HL-60 (cell line): ENCODE measurements at regions not wholly inside any gene's neighbourhood (a gene's known extent, or its start where the extent isn't known, plus 50 kb on each side); places are given as distances from the start of the nearest gene placed in this dataset.

Experiments
- DNase-seq, 2 experiments: peaks; one replicate each; pipeline ENCODE4 v3.0.0-alpha.2; 2010 to 2020; ENCODE audit warnings: low read depth in 1 of 2, low spot score in 1 of 2
- H3K27ac ChIP-seq: fragments of 250-450 bp; sonication (Bioruptor Pico); replicated peaks from 2 replicates; pipeline ENCODE4 v1.5.1; 2020; ENCODE audit warnings: mild to moderate bottlenecking, moderate library complexity
- H3K27me3 ChIP-seq: fragments of 250-450 bp; sonication (Bioruptor Pico); 2 replicates; pipeline ENCODE4 v1.5.1; 2021; ENCODE audit warnings: mild to moderate bottlenecking, moderate library complexity; ENCODE audit not compliant: insufficient read depth, poor library complexity, severe bottlenecking
- H3K4me3 ChIP-seq: replicated peaks from 2 replicates; pipeline ENCODE4 v1.5.1; 2011; ENCODE audit warnings: mild to moderate bottlenecking, control low read depth, low read length; ENCODE audit not compliant: insufficient read depth
- CTCF ChIP-seq: IDR thresholded peaks from one replicate; pipeline ENCODE4 v1.5.1; 2011; ENCODE audit warnings: low read length, control low read depth, inconsistent platforms; ENCODE audit not compliant: insufficient read depth
- GABPA ChIP-seq: IDR thresholded peaks from 2 replicates; pipeline ENCODE4 v1.6.1; 2012; ENCODE audit warnings: low read depth
- POLR2AphosphoS5 ChIP-seq: IDR thresholded peaks from 2 replicates; pipeline ENCODE4 v1.6.1; 2012; ENCODE audit warnings: low read depth
- REST ChIP-seq: IDR thresholded peaks from 2 replicates; pipeline ENCODE4 v1.6.1; 2012; ENCODE audit warnings: low read depth; ENCODE audit not compliant: insufficient replicate concordance
- SPI1 ChIP-seq: IDR thresholded peaks from 2 replicates; pipeline ENCODE4 v1.6.1; 2012; ENCODE audit warnings: low read depth, mild to moderate bottlenecking, borderline replicate concordance

GRCh38 chr15:97521381-97522285, 438.9 kb upstream of the ARRDC4 start:
- no peak overlapping the region for H3K27ac ChIP-seq
- DNase-seq, result no peak
- H3K4me3 ChIP-seq, result no peak overlapping the region
- TF ChIP-seq CTCF (no peak), REST (no peak), GABPA (no peak), POLR2AphosphoS5 (no peak), SPI1 (no peak)
- H3K27me3 ChIP-seq, result no peaks in the 10 kb centered on the region

GRCh38 chr15:97522347-97522746, 438.2 kb upstream of the ARRDC4 start:
- H3K27ac ChIP-seq, result no peak overlapping the region
- H3K27me3 ChIP-seq, result no peaks in the 10 kb centered on the region
- DNase-seq, result no peak
- TF ChIP-seq SPI1, result no peak
- no peak for TF ChIP-seq REST
- no peak for TF ChIP-seq CTCF
- no peak for TF ChIP-seq GABPA
- TF ChIP-seq POLR2AphosphoS5, result no peak
- H3K4me3 ChIP-seq, result no peak overlapping the region

- no peak overlapping the region for H3K4me3 ChIP-seq
- TF ChIP-seq CTCF (no peak), SPI1 (no peak), POLR2AphosphoS5 (no peak), GABPA (no peak), REST (no peak)
- H3K27me3 ChIP-seq, result no peaks in the 10 kb centered on the region
- no peak overlapping the region for H3K27ac ChIP-seq
- no peak for DNase-seq
Observed at GRCh38 chr15:97525809-97526208, 434.7 kb upstream of the ARRDC4 start.
